ENCODE measurements at regions not wholly inside any gene's neighbourhood (a gene's known extent, or its start where the extent isn't known, plus 50 kb on each side); places are given as distances from the start of the nearest gene placed in this dataset.

GRCh38 chr10:90577569-90577968 lies 280.3 kb downstream of the HTR7 start:
- TF ChIP-seq REST (IDR thresholded peaks at IDR 0.05): no peak
- TF ChIP-seq, protein P1, sequence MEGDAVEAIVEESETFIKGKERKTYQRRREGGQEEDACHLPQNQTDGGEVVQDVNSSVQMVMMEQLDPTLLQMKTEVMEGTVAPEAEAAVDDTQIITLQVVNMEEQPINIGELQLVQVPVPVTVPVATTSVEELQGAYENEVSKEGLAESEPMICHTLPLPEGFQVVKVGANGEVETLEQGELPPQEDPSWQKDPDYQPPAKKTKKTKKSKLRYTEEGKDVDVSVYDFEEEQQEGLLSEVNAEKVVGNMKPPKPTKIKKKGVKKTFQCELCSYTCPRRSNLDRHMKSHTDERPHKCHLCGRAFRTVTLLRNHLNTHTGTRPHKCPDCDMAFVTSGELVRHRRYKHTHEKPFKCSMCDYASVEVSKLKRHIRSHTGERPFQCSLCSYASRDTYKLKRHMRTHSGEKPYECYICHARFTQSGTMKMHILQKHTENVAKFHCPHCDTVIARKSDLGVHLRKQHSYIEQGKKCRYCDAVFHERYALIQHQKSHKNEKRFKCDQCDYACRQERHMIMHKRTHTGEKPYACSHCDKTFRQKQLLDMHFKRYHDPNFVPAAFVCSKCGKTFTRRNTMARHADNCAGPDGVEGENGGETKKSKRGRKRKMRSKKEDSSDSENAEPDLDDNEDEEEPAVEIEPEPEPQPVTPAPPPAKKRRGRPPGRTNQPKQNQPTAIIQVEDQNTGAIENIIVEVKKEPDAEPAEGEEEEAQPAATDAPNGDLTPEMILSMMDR (IDR thresholded peaks at IDR 0.05; ENCODE audit: low read depth, low read length, missing input control): no peak
- no peak for TF ChIP-seq HNF4A (conservative IDR thresholded peaks at IDR 0.05)
- TF ChIP-seq, protein P2, sequence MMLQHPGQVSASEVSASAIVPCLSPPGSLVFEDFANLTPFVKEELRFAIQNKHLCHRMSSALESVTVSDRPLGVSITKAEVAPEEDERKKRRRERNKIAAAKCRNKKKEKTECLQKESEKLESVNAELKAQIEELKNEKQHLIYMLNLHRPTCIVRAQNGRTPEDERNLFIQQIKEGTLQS (IDR thresholded peaks at IDR 0.05): no peak
- TF ChIP-seq ZBTB33 (IDR thresholded peaks at IDR 0.05): no peak
- TF ChIP-seq GABPA (IDR thresholded peaks at IDR 0.05 in 1 of 2, conservative IDR thresholded peaks at IDR 0.05 in 1 of 2): no peak
- no peak for TF ChIP-seq MAX (IDR thresholded peaks at IDR 0.05)
- no peak for TF ChIP-seq TAF1 (conservative IDR thresholded peaks at IDR 0.05)
- TF ChIP-seq YY1 (IDR thresholded peaks at IDR 0.05): no peak
- TF ChIP-seq SP1 (IDR thresholded peaks at IDR 0.05): no peak
